Suppressor macrophage treated with lipopolysaccharide for 4 hours (primary cell): ENCODE measurements at regions not wholly inside any gene's neighbourhood (a gene's known extent, or its start where the extent isn't known, plus 50 kb on each side); places are given as distances from the start of the nearest gene placed in this dataset.

Experiments
- DNase-seq: peaks from one replicate; pipeline ENCODE4 v3.0.0-alpha.2; 2020

DNA sequence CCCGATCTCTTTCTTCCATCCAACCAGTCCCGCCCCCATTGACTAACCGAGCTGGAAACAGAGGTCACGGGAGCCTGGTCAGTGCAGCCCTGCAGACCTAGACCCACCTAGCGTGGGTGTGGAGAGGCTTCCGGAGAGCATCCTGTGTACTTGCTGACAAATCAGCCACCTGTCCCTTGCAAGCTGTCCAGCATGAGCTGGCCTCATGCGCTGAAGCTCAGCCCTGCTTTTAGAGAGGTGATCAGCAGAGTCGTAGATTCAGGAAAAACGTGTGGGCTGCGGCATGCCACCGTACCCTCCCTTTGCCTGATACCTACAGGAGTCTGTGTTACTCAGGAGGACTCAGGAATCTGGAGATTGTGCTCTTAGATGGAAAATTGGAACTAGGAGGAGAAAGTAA, 80.3 kb upstream of the UQCRFS1 start:
- no peak for DNase-seq

DNA sequence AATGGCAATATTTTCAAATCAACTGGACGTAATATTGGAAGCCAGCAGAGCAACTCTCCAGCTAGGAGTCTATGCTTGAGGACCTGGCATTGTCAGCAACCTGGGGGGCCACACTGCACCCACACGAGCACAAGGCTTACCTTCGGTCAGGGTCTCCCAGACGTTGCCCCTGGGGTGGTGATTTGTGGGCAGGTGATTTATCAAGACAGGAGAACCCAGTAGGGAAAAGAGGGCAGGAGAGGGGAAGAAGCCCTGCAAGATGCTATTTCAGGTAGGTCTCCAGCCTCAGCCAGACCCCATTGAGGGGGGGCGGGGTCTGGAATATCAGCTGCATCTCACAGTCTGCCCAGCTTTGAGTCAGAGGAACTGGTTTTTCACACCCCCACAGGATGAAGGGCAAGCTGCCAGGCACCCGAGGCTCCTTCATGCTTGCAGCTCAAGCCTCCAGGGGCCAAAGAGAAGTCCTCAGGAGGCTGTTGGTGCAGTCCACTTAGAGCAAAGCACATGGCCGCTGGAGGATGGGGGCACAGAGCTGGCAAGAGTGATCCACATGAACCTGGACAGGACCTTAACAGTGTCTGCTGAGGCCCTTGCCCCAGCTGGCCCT, 80.9 kb upstream of the UQCRFS1 start:
- no peak for DNase-seq

DNA sequence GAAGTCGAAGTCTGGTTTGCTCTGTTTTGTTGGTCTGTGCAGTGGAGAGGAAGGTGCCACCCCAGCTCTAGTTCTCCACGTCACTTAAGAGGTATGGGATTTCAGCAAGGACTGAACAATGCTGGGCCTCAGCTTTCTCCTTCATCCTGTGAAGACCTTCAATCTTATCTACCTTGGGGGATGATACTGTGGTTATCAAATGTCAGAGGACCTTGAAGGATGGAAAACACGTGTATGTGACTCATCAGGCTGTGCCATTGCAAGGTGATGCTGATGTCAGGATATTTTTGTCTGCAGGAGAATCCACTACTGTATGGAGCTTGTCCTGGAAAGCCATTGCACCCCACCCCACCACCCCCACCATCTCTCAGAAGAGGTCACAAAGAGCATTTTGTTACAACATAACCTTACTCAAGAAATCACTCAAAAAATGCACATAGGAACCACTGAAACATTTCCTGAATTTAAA, 81.4 kb upstream of the UQCRFS1 start:
- no peak for DNase-seq

DNA sequence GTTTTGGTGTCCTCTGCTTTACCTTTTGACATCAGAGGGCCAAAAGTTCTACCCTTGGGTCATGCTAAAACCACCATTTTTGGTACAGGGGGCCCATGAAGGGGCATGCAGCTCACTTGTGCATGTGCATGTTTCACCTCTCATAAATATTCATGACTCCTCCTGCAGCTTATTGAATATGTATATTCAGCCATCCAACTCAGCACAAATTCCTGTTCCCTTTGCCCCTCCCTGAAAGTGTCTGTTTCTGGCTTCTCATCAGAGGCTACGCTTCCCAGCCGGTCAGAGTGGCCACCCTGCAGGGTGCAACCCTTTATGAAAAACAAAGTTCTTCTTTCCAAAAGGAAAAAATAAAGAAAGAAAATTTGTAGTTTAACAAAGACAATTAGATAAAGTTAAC, 82.3 kb upstream of the UQCRFS1 start:
- no peak for DNase-seq

DNA sequence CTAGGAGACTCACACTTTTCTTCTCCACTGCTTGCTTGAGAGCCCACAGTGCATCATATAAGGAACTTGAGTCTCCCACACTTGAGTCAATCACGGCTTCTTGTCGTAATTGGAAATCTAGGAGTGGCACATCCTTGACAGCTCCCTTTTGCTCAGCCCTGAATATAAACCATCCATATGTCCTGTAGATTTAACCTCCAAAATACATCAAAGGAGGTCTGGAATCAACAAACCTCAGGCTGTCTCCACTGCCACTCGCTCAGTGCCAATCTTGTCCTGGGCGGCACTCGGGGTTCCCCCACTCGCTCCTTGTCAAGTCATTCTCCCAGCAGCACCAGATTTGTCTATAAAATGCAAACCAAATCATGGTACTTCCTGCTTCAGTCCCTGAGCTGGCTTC, 84.4 kb upstream of the UQCRFS1 start:
- DNase-seq, result no peak

DNA sequence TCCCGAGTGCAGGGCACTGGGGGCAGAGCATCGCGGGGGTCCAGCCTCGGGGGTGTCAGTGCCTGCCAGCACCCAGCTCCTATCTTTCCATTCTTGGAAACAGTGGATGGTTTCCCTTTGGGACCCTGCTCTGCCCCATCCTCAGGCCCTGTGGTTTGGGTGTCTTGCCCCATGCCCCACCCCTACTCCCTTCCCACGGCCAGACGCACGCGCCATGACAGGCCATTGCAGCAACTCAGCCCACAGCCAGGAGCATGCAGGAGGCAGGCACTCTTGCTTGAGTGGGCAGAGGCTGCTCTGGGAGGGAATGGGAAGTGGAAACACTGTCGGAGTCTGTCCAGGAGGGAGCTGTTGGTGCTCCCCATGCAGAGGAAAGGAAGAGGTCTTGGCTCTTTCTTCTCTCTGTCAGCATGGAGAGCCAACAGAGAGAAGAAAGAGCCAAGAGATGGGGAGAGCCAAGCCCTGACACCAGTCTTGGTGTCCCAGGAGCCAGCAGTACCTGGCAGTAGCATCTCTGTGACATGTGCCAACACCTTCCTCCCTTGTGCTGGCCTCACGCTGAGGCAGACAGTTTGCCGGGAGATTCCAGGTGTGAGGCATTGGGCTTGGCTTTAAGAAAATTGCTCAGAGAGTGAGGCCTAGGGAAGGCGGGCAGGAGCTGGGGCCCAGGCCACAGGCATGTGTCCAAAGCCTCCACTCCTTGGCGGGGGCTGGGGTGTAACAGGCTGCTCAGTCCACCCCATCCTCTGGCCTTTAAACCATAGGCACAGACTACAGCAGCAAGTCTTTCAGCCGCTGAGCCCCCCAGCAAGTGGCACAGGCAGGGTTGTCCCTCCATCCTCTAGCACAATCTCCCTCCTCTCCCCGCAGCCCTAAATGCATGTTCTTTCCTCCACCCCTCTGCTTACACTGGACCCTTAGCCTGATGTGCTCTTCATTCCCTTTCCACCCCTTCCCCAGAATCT, 86.7 kb upstream of the UQCRFS1 start:
- no peak for DNase-seq

DNA sequence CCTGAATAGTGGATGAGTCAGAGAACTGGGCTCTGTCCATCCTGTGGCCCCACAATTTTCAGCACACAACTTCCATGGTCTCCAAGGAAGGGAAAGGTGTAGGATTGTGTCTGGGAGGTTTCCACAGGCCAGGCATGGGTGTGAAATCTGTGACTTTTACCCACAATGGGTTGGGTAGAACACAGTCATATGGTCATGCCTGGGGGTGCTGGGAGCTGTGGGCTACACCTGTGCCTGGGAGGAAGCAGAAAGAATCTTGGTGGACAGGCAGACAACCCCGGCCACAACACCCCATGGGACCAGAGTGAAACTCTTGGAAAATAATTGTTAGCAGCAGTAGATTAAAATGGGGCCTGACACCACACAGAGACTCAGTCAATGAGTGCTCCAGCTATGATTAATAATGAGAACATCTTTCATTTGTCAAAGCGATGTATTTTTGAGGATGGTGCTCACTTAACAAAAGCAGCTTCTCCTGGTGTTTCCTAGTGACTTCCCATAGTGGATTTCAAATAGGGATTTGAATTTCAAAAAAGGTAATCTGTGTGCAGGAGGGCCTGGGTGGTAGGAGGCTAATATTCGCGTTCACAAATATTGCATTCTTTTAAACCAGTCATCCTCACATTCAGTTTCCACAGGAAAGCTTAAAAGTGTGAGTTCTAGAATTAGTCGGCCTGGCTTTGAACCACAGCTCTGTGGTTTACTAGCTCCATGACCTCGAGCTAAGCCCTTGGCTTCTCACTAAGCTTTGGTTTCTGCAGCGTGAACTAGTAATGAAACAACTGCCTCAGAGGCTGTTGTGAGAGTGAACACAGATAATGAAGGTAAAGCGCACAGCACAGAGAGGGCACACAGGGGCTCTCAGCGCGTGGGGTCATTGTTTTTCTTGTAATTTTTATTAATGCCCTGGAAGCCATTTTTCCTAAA, 89.3 kb upstream of the UQCRFS1 start:
- DNase-seq, result no peak

DNA sequence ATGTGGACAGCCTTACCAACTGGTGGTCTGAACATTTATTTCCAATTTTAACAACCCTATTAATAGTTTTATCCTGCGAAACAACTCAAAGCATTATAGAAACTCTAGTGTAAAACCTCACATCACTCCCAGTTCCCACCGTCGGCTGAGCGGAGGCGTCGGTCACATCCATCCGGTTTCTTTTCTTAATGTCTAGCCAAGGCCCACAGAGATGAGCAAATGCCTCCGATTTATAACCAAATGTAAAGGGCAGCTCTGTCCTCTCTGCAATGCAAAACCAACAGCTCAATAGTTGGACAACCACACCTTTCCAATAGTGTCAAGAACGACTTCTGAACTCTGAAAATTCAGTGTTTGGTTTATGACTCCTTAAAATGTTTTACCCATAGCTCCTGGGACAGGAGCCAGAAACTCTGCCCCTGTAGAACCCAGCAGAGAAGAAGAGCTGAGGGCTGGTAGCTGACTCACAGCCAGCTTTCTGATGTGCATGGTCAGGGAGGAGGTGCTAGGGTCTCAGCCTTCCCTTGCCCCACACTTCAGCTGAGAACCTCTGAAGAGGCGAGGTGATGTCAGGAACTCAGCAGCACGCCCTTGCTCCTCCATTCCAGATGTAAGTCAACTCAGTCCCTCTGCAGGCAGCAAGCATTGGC, 90.2 kb upstream of the UQCRFS1 start:
- DNase-seq, result no peak

DNA sequence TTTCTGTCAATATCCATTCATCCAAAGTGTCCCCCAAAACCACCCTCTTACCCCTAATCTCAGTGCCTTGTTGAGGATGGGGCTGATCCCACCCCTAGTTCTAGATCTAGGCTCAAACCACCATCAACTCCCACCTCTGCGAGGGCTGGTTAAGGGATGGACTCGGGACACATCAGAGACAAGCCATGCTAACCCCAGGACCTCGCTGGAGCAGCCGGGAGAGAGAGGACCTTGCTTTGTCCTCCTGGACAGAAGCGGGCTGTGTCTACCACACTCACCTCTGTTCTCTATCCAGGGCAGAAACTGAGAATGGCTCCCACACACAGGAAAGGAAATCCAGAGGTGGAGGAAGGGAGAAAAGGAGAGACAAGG, 90.8 kb upstream of the UQCRFS1 start:
- DNase-seq, result no peak

DNA sequence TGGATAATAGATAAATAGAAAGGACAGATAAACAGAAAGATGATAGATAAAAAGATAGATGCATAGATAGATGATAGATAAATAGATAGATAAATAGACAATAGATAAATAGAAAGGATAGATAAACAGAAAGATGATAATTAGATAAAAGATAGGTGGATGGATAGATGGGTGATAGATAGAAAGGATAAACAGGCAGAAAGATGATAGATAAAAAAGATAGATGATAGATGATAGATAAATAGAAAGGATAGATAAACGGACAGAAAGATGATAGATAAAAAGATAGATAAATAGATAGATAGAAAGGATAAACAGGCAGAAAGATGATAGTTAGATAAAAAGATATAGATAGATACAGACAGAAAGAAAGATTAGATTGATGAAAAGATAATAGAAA, 92.3 kb upstream of the UQCRFS1 start:
- no peak for DNase-seq

DNA sequence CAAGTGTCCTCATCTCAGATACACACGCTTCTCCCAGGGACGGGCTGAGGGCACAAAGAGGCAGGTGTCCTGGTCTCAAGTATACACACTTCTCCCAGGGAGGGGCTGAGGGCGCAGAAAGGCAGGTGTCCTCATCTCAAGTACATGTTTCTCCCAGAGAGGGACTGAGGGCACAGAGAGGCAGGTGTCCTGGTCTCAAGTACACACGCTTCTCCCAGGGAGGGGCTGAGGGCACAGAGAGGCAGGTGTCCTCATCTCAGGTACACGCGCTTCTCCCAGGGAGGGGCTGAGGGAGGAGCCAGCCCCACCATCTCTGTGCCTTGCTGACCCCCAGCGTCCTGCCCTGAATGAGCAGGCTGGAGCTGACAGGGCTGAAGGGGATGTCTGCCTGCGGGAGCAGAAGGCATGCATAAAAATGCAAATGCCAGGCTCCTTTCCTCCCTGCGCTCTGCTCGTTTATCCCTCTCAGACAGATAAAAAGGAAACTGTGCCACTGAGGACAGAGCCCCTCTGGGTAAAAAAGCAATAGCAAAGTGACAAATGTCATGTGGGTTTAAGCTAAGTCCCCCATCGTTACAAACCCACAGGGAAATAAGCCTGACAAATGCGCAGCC, 96.1 kb upstream of the UQCRFS1 start:
- no peak for DNase-seq

DNA sequence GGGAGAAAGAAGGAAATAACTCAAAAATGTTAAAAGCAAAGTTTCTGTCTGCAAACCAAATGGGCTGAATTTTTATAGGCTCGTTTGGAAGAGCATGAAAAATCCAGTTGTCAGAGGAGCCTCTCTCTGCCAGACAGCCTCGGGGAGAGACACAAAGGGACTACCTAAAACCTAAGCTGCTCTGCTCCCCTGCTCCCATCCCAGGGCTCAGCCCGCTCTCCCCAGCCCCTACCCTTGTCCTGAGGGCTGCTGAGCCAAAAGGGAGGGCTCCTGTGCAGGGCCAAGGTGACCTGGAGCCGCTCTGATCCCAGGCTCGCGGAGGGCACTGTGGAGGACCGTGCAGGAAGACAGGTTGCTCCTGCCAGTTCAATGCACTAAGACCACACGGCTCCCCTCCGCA, 96.7 kb upstream of the UQCRFS1 start:
- DNase-seq, result no peak

DNA sequence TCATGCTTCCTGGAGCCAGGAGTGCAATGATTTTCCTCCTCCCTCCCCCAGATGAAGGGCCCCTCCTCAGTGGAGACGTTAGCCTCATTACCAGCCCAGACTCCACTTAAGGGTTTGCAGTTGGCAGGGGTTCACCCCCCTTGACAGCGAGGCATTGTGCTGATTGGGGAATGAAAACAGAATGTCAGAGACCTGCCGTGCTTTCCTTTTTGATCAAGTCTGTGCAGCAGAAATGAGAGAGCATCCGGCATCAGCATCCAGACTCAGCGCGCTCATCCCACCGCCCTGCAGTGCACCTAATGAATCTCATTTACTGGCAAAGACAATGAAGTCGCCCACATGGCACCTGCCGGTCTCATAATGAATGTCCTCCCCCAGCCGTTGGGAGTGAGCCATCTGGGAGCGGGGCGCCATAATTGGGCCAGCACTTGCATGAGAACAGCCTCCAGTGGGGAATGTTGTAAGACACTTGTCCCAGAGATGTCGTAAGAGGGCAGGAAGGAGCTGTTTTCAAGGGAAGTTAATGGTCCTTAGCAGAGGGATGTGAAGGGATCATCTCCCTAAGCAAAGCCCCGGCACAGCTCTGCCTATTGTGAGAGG, 98.3 kb upstream of the UQCRFS1 start:
- DNase-seq, result no peak

DNA sequence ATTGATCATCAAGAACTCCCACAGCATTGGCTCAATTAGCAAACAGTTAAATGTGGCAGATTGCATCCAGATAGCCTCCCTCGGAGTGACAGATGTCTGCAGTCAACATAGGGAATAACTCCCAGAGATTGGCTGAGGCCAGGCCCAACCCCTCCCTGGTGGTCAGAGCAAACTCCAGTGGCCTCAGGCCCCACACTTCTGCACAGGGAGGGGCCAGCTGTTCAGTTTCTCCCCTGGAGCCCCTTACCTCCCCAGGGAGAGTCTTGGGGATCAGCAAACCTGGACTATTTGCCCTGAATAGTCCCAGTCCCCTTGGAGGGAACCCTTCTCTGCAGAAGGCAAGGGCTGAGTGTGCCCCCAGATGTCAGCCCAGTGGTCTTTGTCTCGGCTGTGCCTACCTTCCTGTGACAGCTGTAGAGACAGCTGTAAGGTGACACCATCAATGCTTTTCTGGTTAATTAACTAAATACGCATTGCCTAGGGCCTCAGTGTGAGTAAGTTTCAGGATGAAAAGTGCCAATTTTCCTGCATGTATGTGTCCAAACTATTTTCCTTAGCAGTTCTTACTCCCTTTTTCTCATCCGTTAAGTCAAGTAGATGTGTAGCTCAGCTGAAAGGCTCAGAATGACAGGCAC, 102.7 kb upstream of the UQCRFS1 start:
- DNase-seq, result no peak

DNA sequence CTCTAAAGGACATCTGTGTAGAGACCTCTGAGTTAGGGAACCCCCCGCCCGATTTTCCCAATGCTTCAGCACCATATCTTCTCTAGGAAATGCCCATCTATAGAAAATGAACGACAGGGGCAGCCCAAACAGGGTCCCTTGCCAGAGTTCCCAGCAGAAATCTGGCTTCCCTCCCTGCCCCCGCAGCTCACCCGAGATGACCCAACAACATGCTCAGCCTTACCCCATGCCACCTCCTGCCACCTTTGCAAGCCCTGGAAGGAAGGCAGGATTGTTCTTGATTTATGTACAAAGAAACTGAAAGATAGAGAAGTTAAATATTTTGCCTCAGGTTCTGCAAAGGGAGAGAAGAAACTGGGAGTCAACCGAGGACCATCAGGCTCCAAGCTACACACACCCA, 105.6 kb upstream of the UQCRFS1 start:
- DNase-seq, result no peak

DNA sequence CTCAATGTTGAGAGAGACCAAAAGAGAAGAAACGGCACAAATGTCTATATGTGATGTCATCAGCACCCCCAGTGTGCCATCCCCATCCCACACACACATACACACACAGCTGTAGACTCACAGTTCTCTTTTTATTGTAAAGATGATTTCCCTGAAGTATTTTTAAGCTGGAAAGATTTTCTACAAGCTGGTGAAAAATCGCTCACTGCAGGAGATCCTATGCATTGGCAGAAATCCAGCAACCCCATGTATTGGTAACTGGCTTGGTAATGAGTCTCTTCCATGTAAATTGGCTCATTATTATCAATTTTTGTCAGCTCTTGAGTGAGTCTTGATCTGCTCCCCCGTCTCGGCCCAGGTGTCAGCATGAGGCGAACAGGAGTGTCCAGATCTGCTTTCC, 107.1 kb upstream of the UQCRFS1 start:
- no peak for DNase-seq

DNA sequence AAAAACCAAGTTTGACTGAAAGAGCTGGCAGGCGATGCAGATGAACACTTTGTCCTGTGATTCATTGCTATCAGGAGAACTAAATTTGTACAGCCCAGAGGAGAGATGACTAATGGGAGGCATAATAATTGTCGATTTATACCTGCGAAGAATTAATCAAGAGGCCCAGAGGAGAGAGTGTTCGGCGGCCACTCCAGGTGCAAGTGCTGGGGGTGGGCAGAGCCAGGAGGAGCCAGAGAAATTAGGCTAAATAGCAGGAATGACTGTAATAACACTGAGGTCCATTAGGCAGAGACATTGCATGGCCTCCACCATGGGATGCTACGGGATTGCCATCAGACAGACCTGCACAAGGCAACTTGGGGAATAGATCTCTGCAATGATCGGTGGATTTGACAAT, 107.7 kb upstream of the UQCRFS1 start:
- no peak for DNase-seq

DNA sequence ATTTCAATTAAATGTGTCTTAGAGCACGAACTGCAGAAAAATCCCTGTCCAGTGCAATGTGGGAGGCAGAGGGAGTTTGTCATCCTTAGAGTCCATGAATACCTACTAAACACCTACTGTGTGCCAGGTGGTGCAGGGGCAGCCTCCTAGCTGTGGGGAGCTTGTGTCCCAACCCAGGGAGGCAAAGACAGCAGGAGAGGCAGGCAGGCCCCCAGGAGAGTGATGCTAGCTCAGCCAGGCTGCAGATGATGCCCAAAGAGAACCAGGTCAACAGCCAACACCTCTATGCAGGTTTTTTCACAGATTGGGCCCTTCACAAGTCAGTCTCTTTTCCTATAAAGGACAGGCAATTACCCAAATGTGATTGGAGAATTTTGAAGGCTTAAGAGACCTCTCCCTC, 108.2 kb upstream of the UQCRFS1 start:
- DNase-seq, result no peak

DNA sequence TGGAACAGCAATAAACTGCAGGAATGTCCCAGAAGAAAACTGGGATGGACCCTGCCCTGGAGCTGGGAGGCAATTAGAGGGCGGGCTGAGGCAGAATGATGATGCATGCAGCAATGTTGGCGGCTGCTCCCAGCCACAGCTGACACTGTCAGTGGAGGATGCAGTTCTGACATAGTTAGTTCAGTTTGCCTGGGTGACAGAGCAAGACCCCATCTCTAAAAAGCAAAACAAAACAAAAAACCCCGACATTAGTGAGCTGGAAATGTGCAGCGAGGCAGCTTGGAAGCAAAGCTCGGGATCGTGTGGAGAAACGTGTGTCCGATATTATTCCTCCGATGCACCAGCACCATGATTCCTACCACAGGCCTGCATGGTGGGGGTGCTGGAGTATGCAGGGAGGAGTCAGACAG, 110.1 kb upstream of the UQCRFS1 start:
- DNase-seq, result no peak

DNA sequence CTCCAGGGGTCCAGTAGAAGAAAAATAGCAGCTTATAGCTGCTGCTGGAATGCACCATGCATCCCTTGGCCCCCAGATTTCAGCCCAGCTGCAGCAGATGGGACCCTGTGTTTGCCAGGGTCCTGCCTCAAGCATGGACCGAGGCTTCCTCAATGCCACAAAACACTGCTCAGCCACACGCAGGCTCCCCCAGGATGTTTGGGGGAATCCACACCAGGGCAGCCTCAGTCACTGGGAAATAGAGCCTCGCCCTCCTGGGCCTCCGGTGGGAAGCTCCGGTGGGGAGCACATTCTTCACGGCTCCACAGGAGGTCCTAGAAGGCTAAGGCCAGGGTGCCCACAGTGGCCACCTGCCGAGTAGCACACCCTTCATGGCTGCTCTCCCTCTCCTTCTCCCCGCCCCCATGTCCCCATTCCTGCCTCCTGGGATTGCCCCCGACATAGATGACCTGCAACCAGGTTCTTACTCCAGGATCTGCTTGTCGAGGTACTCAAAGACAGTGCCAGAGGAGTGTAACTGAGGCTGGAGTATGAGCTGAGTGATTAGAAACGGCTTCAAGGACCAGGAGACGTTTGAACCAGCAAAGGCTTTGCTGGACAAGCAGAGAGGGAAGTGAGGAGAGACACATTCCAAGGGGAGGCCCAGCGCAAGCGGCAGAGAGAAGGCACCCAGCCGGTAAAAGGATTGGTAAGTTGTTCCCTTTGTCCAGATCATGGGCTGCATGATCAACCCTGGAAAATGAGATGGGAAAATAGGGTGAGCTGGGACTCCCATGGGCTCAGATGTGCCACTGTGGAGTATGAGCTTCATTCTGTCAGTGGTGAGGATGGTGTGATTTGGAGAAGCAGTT, 110.7 kb upstream of the UQCRFS1 start:
- no peak for DNase-seq

DNA sequence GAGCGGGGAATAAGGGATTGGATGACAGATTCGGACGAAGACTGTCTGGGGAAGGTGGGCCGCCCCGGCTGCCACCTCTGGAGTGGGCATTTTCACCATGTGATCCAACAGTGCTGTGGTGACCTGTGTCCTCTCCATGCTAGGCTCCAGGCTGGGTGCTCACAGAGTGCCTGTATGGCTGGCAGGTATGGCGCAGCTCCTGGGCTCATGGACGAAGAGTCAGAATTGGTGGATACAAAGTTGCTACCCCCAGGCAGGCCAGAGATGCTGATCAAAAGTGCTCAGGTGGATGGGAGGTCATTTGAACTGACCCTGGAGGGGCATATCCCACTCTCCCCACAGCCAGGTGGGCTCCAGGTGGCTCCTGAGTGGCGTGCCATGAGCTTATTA, 111.3 kb upstream of the UQCRFS1 start:
- no peak for DNase-seq
